PC-3 (cell line): ENCODE measurements at regions not wholly inside any gene's neighbourhood (a gene's known extent, or its start where the extent isn't known, plus 50 kb on each side); places are given as distances from the start of the nearest gene placed in this dataset.
A peak's percentile ranks its signal among the peaks of the same experiment; 100 is the strongest.

Experiments
- ATAC-seq: fragments of 200-7000 bp; cut with Tn5 transposase; 2 replicates; pipeline ENCODE4 v1.9.1; 2020; ENCODE audit warnings: mild to moderate bottlenecking, moderate library complexity
- BruUV-seq: library from RNA; stranded (reverse); fragments of 400-500 nt; replicated peaks from 2 replicates; lab custom pipeline; 2021; lab: Mats Ljungman, UMichigan
- CTCF ChIA-PET: fragments of 300-600 bp; sonication (Branson Sonifier 250); formaldehyde crosslinking; loops from one replicate; lab custom pipeline; 2022; ENCODE audit warnings: antibody characterized with exemption; lab: Charles Lee
- POLR2A ChIA-PET: fragments of 300-600 bp; sonication (Branson Sonifier 250); formaldehyde crosslinking; loops from one replicate; lab custom pipeline; 2022; ENCODE audit warnings: antibody characterized with exemption; ENCODE audit not compliant: unreplicated experiment; lab: Charles Lee
- DNase-seq: peaks from one replicate; pipeline ENCODE4 v3.0.0-alpha.2; 2015
- H2AFZ ChIP-seq: fragments of 300-600 bp; sonication (generic); 2 replicates; pipeline ENCODE4 v1.6.0; 2016; ENCODE audit warnings: antibody characterized with exemption, low read length
- H3F3A ChIP-seq: fragments of 300-600 bp; sonication (generic); one replicate; pipeline ENCODE4 v1.6.0; 2017; ENCODE audit warnings: antibody characterized with exemption, low read length, control low read depth, mild to moderate bottlenecking; ENCODE audit not compliant: unreplicated experiment
- H3K27ac ChIP-seq: fragments of 300-600 bp; sonication (generic); 2 replicates; pipeline ENCODE4 v1.5.1; 2016; ENCODE audit warnings: mild to moderate bottlenecking, low read length
- H3K27me3 ChIP-seq: fragments of 300-600 bp; sonication (generic); 2 replicates; pipeline ENCODE4 v1.6.1; 2016; ENCODE audit warnings: low read length, mixed read lengths
- H3K36me3 ChIP-seq: fragments of 300-600 bp; sonication (generic); 2 replicates; pipeline ENCODE4 v1.6.1; 2016; ENCODE audit warnings: low read depth, mixed run types, low read length, mixed read lengths
- H3K4me1 ChIP-seq: fragments of 300-600 bp; sonication (generic); 2 replicates; pipeline ENCODE4 v1.5.1; 2016; ENCODE audit warnings: low read length; ENCODE audit not compliant: insufficient read depth
- H3K4me2 ChIP-seq: fragments of 300-600 bp; sonication (generic); 2 replicates; pipeline ENCODE4 v1.6.0; 2016; ENCODE audit warnings: low read length
- H3K4me3 ChIP-seq: fragments of 300-600 bp; sonication (generic); 2 replicates; pipeline ENCODE4 v1.5.1; 2016; ENCODE audit warnings: mild to moderate bottlenecking, low read length, mixed read lengths
- H3K79me2 ChIP-seq: fragments of 300-600 bp; sonication (generic); 2 replicates; pipeline ENCODE4 v1.6.1; 2017; ENCODE audit warnings: low read length, mixed read lengths
- H3K9ac ChIP-seq: fragments of 300-600 bp; sonication (generic); 2 replicates; pipeline ENCODE4 v1.6.0; 2016; ENCODE audit warnings: mild to moderate bottlenecking, low read length
- H3K9me2 ChIP-seq: fragments of 300-600 bp; sonication (generic); replicated peaks from 2 replicates; pipeline ENCODE4 v1.6.1; 2016; ENCODE audit warnings: mixed run types, low read length, mixed read lengths
- H3K9me3 ChIP-seq: fragments of 300-600 bp; sonication (generic); 2 replicates; pipeline ENCODE4 v1.6.1; 2016; ENCODE audit warnings: low read length, mixed read lengths
- H4K20me1 ChIP-seq: fragments of 300-600 bp; sonication (generic); 2 replicates; pipeline ENCODE4 v1.6.1; 2016; ENCODE audit warnings: low read length, mixed read lengths
- CTCF ChIP-seq: fragments of 300-600 bp; sonication (generic); conservative IDR thresholded peaks from 2 replicates; pipeline ENCODE4 v1.5.1; 2017; ENCODE audit warnings: antibody characterized with exemption, low read depth, mild to moderate bottlenecking, low read length
- EZH2 ChIP-seq: fragments of 300-600 bp; sonication (generic); IDR thresholded peaks from one replicate; pipeline ENCODE4 v1.6.1; 2017; ENCODE audit warnings: antibody characterized with exemption, mild to moderate bottlenecking, low read length; ENCODE audit not compliant: unreplicated experiment
- EZH2phosphoT487 ChIP-seq: fragments of 300-600 bp; sonication (generic); IDR thresholded peaks from 2 replicates; pipeline ENCODE4 v1.6.1; 2018; ENCODE audit warnings: mild to moderate bottlenecking, antibody characterized with exemption, low read length, borderline replicate concordance
- intact Hi-C: fragments of 100-400 bp; cut with micrococcal nuclease; formaldehyde crosslinking; loops from 2 replicates; pipeline ENCODE4 v1.9.0; 2023

GRCh38 chr2:54360055-54360792 lies 95.9 kb upstream of the SPTBN1 start:
- no peaks in the 10 kb centered on the region for H3K79me2 ChIP-seq
- no peak for TF ChIP-seq EZH2
- no peaks in the 10 kb centered on the region for H3K4me1 ChIP-seq
- no peak overlapping the region for H3K27ac ChIP-seq
- H3K9me2 ChIP-seq: no peaks in the 10 kb centered on the region
- H4K20me1 ChIP-seq: no peaks in the 10 kb centered on the region
- no TSS peak for BruUV-seq
- H3F3A ChIP-seq: no peaks in the 10 kb centered on the region
- no peaks in the 10 kb centered on the region for H3K9me3 ChIP-seq
- H3K9ac ChIP-seq: no peak overlapping the region
- no peak for DNase-seq
- no peaks in the 10 kb centered on the region for H3K36me3 ChIP-seq
- intact Hi-C loops: no loop called here
- ChIA-PET POLR2A (no interaction called here), CTCF (no interaction called here)
- H3K27me3 ChIP-seq: peaks cover 20% of the 10 kb centered on the region
- 0 out of 2 replicates have a peak overlapping the region, but pooled peaks have one; percentile 28 for H2AFZ ChIP-seq
- H3K4me2 ChIP-seq: no peak overlapping the region
- no peak for ATAC-seq
- no peak overlapping the region for H3K4me3 ChIP-seq

- Histone ChIP-seq H3K9ac (no peak overlapping the region), H3K4me1 (no peaks in the 10 kb centered on the region)
Observed at GRCh38 chr2:54364409-54364808, 91.7 kb upstream of the SPTBN1 start.

GRCh38 chr2:54365661-54366060 lies 90.5 kb upstream of the SPTBN1 start:
- POLR2A ChIA-PET: no interaction called here
- no peaks in the 10 kb centered on the region for H3K9me2 ChIP-seq
- no peak overlapping the region for H3K4me3 ChIP-seq
- H3K4me2 ChIP-seq: no peak overlapping the region
- H3K9me3 ChIP-seq: no peaks in the 10 kb centered on the region
- no peaks in the 10 kb centered on the region for H4K20me1 ChIP-seq
- intact Hi-C loops: no loop called here
- no peak overlapping the region for H3K9ac ChIP-seq
- no peaks in the 10 kb centered on the region for H3K79me2 ChIP-seq
- TF ChIP-seq EZH2: no peak
- TF ChIP-seq EZH2phosphoT487: no peak
- no peak for TF ChIP-seq CTCF
- H3K36me3 ChIP-seq: no peaks in the 10 kb centered on the region
- peaks cover 9% of the 10 kb centered on the region; the same call in 1 of the 2 replicates for H3K27me3 ChIP-seq
- CTCF ChIA-PET: no interaction called here
- DNase-seq: no peak
- H2AFZ ChIP-seq: no peak overlapping the region
- ATAC-seq: no peak
- H3K27ac ChIP-seq: no peak overlapping the region
- H3F3A ChIP-seq: no peaks in the 10 kb centered on the region
- no TSS peak for BruUV-seq
- no peaks in the 10 kb centered on the region for H3K4me1 ChIP-seq

More at GRCh38 chr2:54364409-54364808, 91.7 kb upstream of the SPTBN1 start:
- Histone ChIP-seq H3K36me3 (no peaks in the 10 kb centered on the region), H4K20me1 (no peaks in the 10 kb centered on the region), H2AFZ (no peak overlapping the region), H3K9me3 (no peaks in the 10 kb centered on the region), H3K27ac (no peak overlapping the region), H3F3A (no peaks in the 10 kb centered on the region), H3K9me2 (no peaks in the 10 kb centered on the region), H3K27me3 (peaks cover 9% of the 10 kb centered on the region; the same call in 1 of the 2 replicates), H3K4me3 (no peak overlapping the region), H3K79me2 (no peaks in the 10 kb centered on the region), H3K4me2 (no peak overlapping the region)
- ATAC-seq (no peak), DNase-seq (no peak)
- ChIA-PET CTCF (no interaction called here), POLR2A (no interaction called here)
- TF ChIP-seq EZH2phosphoT487 (no peak), CTCF (no peak), EZH2 (no peak)
- intact Hi-C loops: no loop called here
- BruUV-seq: no TSS peak
